B cell (primary cell): ENCODE measurements at regions not wholly inside any gene's neighbourhood (a gene's known extent, or its start where the extent isn't known, plus 50 kb on each side); places are given as distances from the start of the nearest gene placed in this dataset.
A peak's percentile ranks its signal among the peaks of the same experiment; 100 is the strongest.

Experiments
- ATAC-seq: fragments of 200-7000 bp; cut with Tn5 transposase; one replicate; pipeline ENCODE4 v1.10.0; 2021; ENCODE audit warnings: low read depth, mild to moderate bottlenecking, moderate number of reproducible peaks, moderate library complexity
- CTCF ChIA-PET: fragments of 350-600 bp; sonication (Branson Sonifier 250); formaldehyde crosslinking; loops from one replicate; lab custom pipeline; 2021; ENCODE audit warnings: antibody characterized with exemption, inconsistent platforms; lab: Charles Lee
- POLR2A ChIA-PET: fragments of 350-600 bp; sonication (Branson Sonifier 250); formaldehyde crosslinking; loops from one replicate; lab custom pipeline; 2021; ENCODE audit warnings: antibody characterized with exemption; lab: Charles Lee
- DNase-seq: peaks from one replicate; pipeline ENCODE4 v3.0.0; 2013
- H2AFZ ChIP-seq: 2 replicates; pipeline ENCODE4 v1.6.1; 2012; ENCODE audit warnings: mild to moderate bottlenecking, low read depth, low read length; ENCODE audit not compliant: insufficient read depth, poor library complexity, severe bottlenecking
- H3K27ac ChIP-seq, 2 donors: 1 replicate in 1 of 2; 2 replicates in 1 of 2; pipeline ENCODE4 v1.5.1; 2012 to 2013; ENCODE audit warnings: low read length in 2 of 2, mild to moderate bottlenecking in 2 of 2, moderate library complexity in 1 of 2
- H3K27me3 ChIP-seq, 4 experiments: fragments of 200-600 bp in 1 of 4; sonication (generic) in 1 of 4; replicated peaks in 1 of 4; 1 replicate in 2 of 4; 2 replicates in 2 of 4; pipeline versions ENCODE4 v1.6.1 to v1.7.0; 2013 to 2016; ENCODE audit warnings: low read length in 3 of 4, mild to moderate bottlenecking in 2 of 4, mixed read lengths in 1 of 4, moderate library complexity in 1 of 4; ENCODE audit not compliant: insufficient read depth in 4 of 4, control insufficient read depth in 3 of 4; ENCODE audit errors: control extremely low read depth in 1 of 4
- H3K36me3 ChIP-seq, 2 experiments: replicated peaks in 1 of 2; 1 replicate in 1 of 2; 2 replicates in 1 of 2; pipeline versions ENCODE4 v1.6.1 to v1.7.1; 2013; ENCODE audit warnings: low read length in 1 of 2; ENCODE audit not compliant: insufficient read depth in 2 of 2, control insufficient read depth in 1 of 2; ENCODE audit errors: control extremely low read depth in 1 of 2, extremely low read depth in 1 of 2
- H3K4me1 ChIP-seq, 2 donors: fragments of 200-600 bp in 1 of 2; sonication (generic) in 1 of 2; 1 replicate in 1 of 2; 2 replicates in 1 of 2; pipeline versions ENCODE4 v1.5.1 to v1.6.1; 2013 to 2017; ENCODE audit warnings: low read length in 2 of 2; ENCODE audit not compliant: control insufficient read depth in 2 of 2, insufficient read depth in 2 of 2
- H3K4me2 ChIP-seq: replicated peaks from 2 replicates; pipeline ENCODE3; 2012; ENCODE audit warnings: mild to moderate bottlenecking, low read depth, low read length; ENCODE audit not compliant: poor library complexity, severe bottlenecking
- H3K4me3 ChIP-seq, 5 experiments: fragments of 200-600 bp in 1 of 5; sonication (generic) in 1 of 5; 1 replicate in 3 of 5; 2 replicates in 2 of 5; pipeline versions ENCODE4 v1.5.1 to v1.7.0; 2011 to 2016; ENCODE audit warnings: low read length in 4 of 5, mild to moderate bottlenecking in 4 of 5, low read depth in 2 of 5, control low read depth in 1 of 5, moderate library complexity in 1 of 5; ENCODE audit not compliant: insufficient read depth in 1 of 5; ENCODE audit errors: control extremely low read depth in 1 of 5, extremely low read depth in 1 of 5
- H3K79me2 ChIP-seq: fragments of 200-600 bp; sonication (generic); one replicate; pipeline ENCODE4 v1.6.0; 2016; ENCODE audit warnings: low read length; ENCODE audit not compliant: control insufficient read depth, insufficient read depth
- H3K9ac ChIP-seq: fragments of 200-600 bp; sonication (generic); 2 replicates; pipeline ENCODE4 v1.6.1; 2017; ENCODE audit warnings: mild to moderate bottlenecking, low read length, moderate library complexity
- H3K9me3 ChIP-seq, 3 donors: one replicate each; pipeline versions ENCODE4 v1.6.1 to v1.7.1; 2013; ENCODE audit warnings: low read length in 2 of 3; ENCODE audit not compliant: control insufficient read depth in 2 of 3, insufficient read depth in 1 of 3; ENCODE audit errors: control extremely low read depth in 1 of 3
- H4K20me1 ChIP-seq: 2 replicates; pipeline ENCODE4 v1.6.0; 2012; ENCODE audit warnings: mild to moderate bottlenecking, low read length; ENCODE audit not compliant: insufficient read depth, control insufficient read depth, poor library complexity, severe bottlenecking
- H3K27ac Mint-ChIP-seq: one replicate; pipeline ENCODE4 v1.8.0; 2021; ENCODE audit warnings: mixed read lengths
- H3K27me3 Mint-ChIP-seq: one replicate; pipeline ENCODE4 v1.8.0; 2021; ENCODE audit warnings: mixed read lengths
- H3K4me1 Mint-ChIP-seq: one replicate; pipeline ENCODE4 v1.8.0; 2021; ENCODE audit warnings: mixed read lengths
- H3K4me3 Mint-ChIP-seq: one replicate; pipeline ENCODE4 v1.8.0; 2021; ENCODE audit warnings: mixed read lengths
- H3K9me3 Mint-ChIP-seq: one replicate; pipeline ENCODE4 v1.8.0; 2022; ENCODE audit warnings: mixed read lengths; ENCODE audit not compliant: insufficient read depth
- EZH2 ChIP-seq: IDR thresholded peaks from 2 replicates; pipeline ENCODE4 v1.6.1; 2012; ENCODE audit warnings: borderline replicate concordance, low read depth, mild to moderate bottlenecking, moderate library complexity, low read length; ENCODE audit not compliant: insufficient read depth, poor library complexity, severe bottlenecking
- WGBS: methylation state at CpG from one replicate; pipeline ENCODE4 v1.1.5; 2013; ENCODE audit warnings: missing lambda C conversion rate; ENCODE audit not compliant: insufficient coverage; 5-methylcytosine and 5-hydroxymethylcytosine counted together
- intact Hi-C: fragments of 100-400 bp; cut with micrococcal nuclease; formaldehyde crosslinking; loops from one replicate; pipeline ENCODE4 v1.10.0; 2022
- TF ChIP-seq, protein P1 (sequence below): fragments of 200-600 bp; IDR thresholded peaks from one replicate; pipeline ENCODE4 v1.8.0; 2022; ENCODE audit warnings: antibody characterized with exemption, mild to moderate bottlenecking

GRCh38 chr2:181810823-181811695 lies 80.5 kb upstream of the ITPRID2 start:
- no peak overlapping the region for H3K9ac ChIP-seq
- no peak overlapping the region for H3K27ac ChIP-seq
- ATAC-seq: no peak
- Mint-ChIP-seq H3K4me1 (no peaks in the 10 kb centered on the region), H3K27ac (no peak overlapping the region), H3K27me3 (peaks cover 12% of the 10 kb centered on the region), H3K9me3 (no peaks in the 10 kb centered on the region), H3K4me3 (no peak overlapping the region)
- TF ChIP-seq, protein P1, sequence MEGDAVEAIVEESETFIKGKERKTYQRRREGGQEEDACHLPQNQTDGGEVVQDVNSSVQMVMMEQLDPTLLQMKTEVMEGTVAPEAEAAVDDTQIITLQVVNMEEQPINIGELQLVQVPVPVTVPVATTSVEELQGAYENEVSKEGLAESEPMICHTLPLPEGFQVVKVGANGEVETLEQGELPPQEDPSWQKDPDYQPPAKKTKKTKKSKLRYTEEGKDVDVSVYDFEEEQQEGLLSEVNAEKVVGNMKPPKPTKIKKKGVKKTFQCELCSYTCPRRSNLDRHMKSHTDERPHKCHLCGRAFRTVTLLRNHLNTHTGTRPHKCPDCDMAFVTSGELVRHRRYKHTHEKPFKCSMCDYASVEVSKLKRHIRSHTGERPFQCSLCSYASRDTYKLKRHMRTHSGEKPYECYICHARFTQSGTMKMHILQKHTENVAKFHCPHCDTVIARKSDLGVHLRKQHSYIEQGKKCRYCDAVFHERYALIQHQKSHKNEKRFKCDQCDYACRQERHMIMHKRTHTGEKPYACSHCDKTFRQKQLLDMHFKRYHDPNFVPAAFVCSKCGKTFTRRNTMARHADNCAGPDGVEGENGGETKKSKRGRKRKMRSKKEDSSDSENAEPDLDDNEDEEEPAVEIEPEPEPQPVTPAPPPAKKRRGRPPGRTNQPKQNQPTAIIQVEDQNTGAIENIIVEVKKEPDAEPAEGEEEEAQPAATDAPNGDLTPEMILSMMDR: no peak
- TF ChIP-seq EZH2: no peak
- CTCF ChIA-PET: no interaction called here
- no peaks in the 10 kb centered on the region for H3K36me3 ChIP-seq
- H3K4me3 ChIP-seq: no peak overlapping the region
- no peaks in the 10 kb centered on the region for H3K79me2 ChIP-seq
- 57% methylated on average over 6 of the region's 9 CpGs for WGBS
- no peak overlapping the region for H3K4me2 ChIP-seq
- H3K9me3 ChIP-seq: no peaks in the 10 kb centered on the region
- POLR2A ChIA-PET: no interaction called here
- H2AFZ ChIP-seq: peak overlapping the region; percentile 13
- H4K20me1 ChIP-seq: no peaks in the 10 kb centered on the region
- DNase-seq: no peak
- H3K4me1 ChIP-seq: no peaks in the 10 kb centered on the region
- intact Hi-C loops: no loop called here
- H3K27me3 ChIP-seq: no peaks in the 10 kb centered on the region

- intact Hi-C loops: no loop called here
- Mint-ChIP-seq H3K4me1 (no peaks in the 10 kb centered on the region), H3K4me3 (no peak overlapping the region), H3K27ac (no peak overlapping the region), H3K9me3 (no peaks in the 10 kb centered on the region), H3K27me3 (peaks cover 19% of the 10 kb centered on the region)
- no peak overlapping the region for H3K4me3 ChIP-seq
- TF ChIP-seq, protein P1: no peak
- no peak for TF ChIP-seq EZH2
- ChIA-PET POLR2A (no interaction called here), CTCF (no interaction called here)
- no peaks in the 10 kb centered on the region for H3K4me1 ChIP-seq
- H2AFZ ChIP-seq: no peak overlapping the region
- H3K27ac ChIP-seq: no peak overlapping the region
- no peaks in the 10 kb centered on the region for H3K79me2 ChIP-seq
- H3K9ac ChIP-seq: no peak overlapping the region
- WGBS: no CpG with 5 or more reads among the region's 2 CpGs
- ATAC-seq (no peak), DNase-seq (no peak)
- H3K9me3 ChIP-seq: no peaks in the 10 kb centered on the region
- no peak overlapping the region for H3K4me2 ChIP-seq
- no peaks in the 10 kb centered on the region for H3K36me3 ChIP-seq
- no peaks in the 10 kb centered on the region for H4K20me1 ChIP-seq
- no peaks in the 10 kb centered on the region for H3K27me3 ChIP-seq
Observed at GRCh38 chr2:181812106-181812743, 79.3 kb upstream of the ITPRID2 start.
